ENCODE measurements at regions not wholly inside any gene's neighbourhood (a gene's known extent, or its start where the extent isn't known, plus 50 kb on each side); places are given as distances from the start of the nearest gene placed in this dataset.

DNA sequence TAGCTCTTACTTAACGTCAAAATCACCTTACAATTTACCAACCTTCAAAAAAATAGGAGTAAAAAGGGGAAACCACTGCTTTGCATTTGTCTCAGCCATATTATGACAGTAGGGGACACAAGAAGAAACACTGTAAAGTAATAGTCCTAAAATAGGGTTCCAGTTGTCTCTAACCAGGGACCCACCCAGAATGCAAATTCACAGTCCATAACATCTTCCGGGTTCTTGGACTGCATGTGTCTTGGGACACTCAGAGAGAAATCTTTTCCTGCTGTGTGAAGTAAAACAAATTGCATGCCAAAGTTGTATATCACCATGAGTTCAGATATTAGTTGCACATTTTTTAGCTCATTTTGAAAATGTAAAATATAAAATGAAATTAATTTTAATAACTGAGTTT lies 69.8 kb upstream of the PGR start:
- TF ChIP-seq CTCF (IDR thresholded peaks at IDR 0.05) (no peak), POLR2A (IDR thresholded peaks at IDR 0.05) (no peak), EP300 (IDR thresholded peaks at IDR 0.05) (no peak)

Data from ovary (tissue), 3 donors.